ENCODE measurements at regions not wholly inside any gene's neighbourhood (a gene's known extent, or its start where the extent isn't known, plus 50 kb on each side); places are given as distances from the start of the nearest gene placed in this dataset.

DNA sequence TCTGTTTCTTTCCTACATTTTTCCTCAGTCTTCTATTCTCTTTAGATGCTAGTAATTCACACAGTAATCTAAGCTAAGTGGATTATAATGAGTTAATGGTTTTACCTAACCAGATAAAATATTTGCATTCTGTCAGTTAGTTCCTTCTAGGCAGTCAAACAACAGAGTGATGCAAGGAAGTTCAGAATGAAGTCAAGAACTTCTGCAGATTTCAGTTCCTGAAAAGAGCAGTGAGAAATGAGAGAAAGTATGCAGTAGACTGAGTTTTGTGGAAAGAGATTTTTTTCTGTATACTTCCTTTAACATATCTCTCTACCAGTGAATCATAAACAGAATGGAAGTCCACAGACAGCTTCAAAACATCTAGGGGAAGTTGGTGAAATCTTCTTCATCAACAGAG, 774.0 kb upstream of the POU3F4 start:
- TF ChIP-seq, protein P1, sequence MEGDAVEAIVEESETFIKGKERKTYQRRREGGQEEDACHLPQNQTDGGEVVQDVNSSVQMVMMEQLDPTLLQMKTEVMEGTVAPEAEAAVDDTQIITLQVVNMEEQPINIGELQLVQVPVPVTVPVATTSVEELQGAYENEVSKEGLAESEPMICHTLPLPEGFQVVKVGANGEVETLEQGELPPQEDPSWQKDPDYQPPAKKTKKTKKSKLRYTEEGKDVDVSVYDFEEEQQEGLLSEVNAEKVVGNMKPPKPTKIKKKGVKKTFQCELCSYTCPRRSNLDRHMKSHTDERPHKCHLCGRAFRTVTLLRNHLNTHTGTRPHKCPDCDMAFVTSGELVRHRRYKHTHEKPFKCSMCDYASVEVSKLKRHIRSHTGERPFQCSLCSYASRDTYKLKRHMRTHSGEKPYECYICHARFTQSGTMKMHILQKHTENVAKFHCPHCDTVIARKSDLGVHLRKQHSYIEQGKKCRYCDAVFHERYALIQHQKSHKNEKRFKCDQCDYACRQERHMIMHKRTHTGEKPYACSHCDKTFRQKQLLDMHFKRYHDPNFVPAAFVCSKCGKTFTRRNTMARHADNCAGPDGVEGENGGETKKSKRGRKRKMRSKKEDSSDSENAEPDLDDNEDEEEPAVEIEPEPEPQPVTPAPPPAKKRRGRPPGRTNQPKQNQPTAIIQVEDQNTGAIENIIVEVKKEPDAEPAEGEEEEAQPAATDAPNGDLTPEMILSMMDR (conservative IDR thresholded peaks at IDR 0.05; ENCODE audit: low read length) = no peak
- TF ChIP-seq EZH2phosphoT487 (IDR thresholded peaks at IDR 0.05; ENCODE audit: borderline replicate concordance, low read depth, low read length) = no peak
